Amniotic epithelial cell (primary cell): ENCODE measurements at regions not wholly inside any gene's neighbourhood (a gene's known extent, or its start where the extent isn't known, plus 50 kb on each side); places are given as distances from the start of the nearest gene placed in this dataset.
"Not testable (repeated sequence)": the region's sequence is repeated elsewhere in the genome, so short reads cannot be mapped to it uniquely, and the experiment has no call there.

Source experiments
- DNase-seq: peaks from one replicate; pipeline ENCODE4 v3.0.0-alpha.2; 2010; ENCODE audit warnings: low read depth

- no peak for DNase-seq
Observed at GRCh38 chr2:187871506-187871905, 317.3 kb upstream of the TFPI start.

GRCh38 chr2:187873132-187873531 is 318.9 kb upstream of the TFPI start:
- DNase-seq = no peak

GRCh38 chr2:187874786-187875185 is 320.6 kb upstream of the TFPI start:
- peak; percentile 58 for DNase-seq

- peak; percentile 83 for DNase-seq
Observed at GRCh38 chr2:187875261-187876141, 321.3 kb upstream of the TFPI start.

DNA sequence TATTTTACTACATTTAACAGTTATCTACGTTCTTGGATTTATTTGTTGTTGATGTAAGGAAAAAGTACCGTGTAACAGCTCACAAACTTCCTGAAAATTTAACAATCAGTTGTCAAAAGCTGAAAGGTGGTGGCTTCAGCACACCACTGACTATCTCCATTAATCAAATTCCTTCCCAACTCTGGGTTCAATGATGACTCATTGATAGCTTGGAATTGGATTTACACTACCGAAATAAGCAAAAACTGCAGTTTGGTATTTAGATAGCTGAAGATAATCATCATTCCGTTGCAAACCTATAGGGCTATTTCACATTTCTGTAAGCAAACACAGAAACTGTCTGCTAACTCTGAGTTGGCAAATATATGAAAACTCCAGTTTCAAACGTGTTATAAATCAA is 322.3 kb upstream of the TFPI start:
- peak; percentile 14 for DNase-seq

- DNase-seq = no peak
Observed at GRCh38 chr2:187877391-187877790, 323.2 kb upstream of the TFPI start.

DNA sequence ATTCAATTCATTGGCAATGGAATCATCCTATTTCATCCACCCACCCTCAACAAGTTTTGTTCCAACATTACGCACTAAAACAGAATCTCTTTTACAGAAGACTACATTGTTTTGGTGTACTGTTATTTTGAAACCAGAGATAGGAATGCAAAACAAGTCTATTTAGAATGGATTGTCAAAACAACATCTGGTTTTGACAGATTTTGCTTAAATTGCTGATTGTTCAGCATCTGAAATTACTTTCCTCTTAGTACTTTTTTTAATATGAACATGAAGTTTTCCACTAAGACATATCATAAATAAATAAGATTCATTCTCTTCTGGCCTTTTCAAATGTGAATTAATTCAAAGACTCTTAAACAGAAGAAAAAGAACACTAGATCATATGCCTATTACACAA is 323.9 kb upstream of the TFPI start:
- peak; percentile 40 for DNase-seq

DNA sequence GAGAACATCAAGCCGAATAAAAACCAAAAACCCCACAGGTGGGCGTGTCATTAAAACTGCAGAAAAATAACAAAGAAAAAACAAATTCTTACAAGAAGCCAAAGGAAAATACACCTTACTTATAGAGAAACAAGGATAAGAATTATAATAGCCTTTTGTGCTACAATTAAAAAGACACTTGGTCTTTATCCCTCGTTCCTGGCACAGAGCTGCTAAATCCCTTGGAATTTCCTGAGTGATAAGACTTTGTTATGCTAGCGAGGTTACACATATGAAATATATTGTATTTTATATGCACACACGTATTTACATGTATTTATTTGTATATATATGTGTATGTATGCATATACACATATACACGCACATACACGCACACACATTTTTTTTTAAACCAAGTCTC is 325.3 kb upstream of the TFPI start:
- peak; percentile 59 for DNase-seq

- DNase-seq = no peak
Observed at GRCh38 chr2:187884003-187884402, 329.8 kb upstream of the TFPI start.

- no peak for DNase-seq
Observed at GRCh38 chr2:187890690-187891089, 336.5 kb upstream of the TFPI start.

- peak; percentile 17 for DNase-seq
Observed at GRCh38 chr2:187900021-187900420, 345.8 kb upstream of the TFPI start.

DNA sequence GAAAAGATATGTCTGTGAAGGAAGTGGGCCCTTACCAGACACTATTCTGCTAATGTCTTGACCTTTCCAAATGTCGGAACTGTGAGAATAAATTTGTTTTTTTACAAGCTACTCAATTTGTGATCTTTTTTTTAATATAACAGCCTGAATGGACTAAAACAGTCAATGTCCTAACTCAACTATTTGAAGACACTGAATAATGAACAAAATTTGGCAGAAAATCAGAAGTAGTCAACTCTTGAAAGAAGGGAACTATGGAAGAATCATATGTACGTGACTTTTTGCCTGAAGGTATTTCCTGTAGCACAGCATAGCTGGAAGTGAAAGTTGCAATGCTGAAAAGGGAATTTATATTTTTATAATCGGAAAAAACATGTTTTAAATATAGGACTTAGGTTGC is 351.8 kb upstream of the TFPI start:
- no peak for DNase-seq

GRCh38 chr2:187910922-187911321 is 356.7 kb upstream of the TFPI start:
- DNase-seq = not testable (repeated sequence)

GRCh38 chr2:187912950-187913349 is 358.7 kb upstream of the TFPI start:
- no peak for DNase-seq

GRCh38 chr2:187915810-187916209 is 361.6 kb upstream of the TFPI start:
- no peak for DNase-seq

DNA sequence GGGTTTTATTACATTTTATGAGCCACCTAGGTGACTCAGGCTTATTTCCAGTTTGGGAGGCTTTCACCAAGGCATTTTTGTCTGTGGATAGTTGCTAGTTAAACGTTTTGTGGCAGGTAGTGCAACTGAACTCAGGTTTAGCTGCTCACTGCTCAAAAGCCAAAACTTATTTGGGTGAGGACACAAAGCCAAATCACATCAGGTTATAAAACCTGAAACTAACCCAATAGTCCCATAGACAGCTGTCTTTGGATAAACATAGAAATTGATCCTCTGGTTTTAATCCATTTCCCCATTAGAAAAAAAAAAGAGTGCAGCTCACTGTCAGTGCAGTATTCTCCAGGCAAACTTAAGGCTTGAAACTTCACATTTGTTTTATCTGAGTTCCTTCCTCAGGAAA is 362.6 kb upstream of the TFPI start:
- no peak for DNase-seq

GRCh38 chr2:187917535-187917934 is 363.3 kb upstream of the TFPI start:
- peak; percentile 73 for DNase-seq

DNA sequence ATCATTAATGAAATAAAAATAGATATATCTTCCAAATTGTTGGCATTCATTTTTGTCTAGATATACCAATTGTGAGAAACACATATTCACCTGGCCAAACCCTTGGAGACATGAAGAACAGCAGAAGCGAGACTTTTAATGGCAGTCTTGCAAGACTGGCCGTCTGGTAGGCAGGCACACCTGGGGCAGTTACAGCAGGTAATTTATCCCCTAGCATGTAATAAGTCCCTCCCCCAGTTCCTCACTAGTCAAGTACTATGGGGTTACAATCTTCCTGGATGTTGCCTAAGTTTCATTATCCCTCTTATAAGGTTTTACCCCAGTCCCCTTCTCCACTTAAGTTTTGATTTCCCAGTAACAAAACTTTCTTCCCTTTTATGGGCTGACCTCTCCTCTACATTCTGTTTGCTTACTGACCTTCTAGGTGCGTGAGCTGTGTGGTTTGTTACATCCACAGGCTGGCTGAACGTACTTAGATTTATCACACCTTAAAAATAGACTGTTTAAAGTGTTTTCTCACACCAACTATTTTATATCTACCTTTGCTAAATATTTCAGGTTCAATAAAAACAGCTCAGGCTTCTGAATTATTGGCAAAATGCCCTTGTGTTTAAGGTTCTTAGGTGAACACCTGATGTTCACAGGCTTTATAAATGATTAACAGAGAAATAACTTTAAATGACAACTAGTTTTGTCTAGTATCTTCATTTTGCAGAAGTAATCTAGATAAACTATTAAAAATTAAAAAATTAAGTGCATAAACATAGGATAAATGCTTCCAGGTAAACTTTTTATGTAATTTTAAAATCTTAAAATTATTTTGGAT is 365.0 kb upstream of the TFPI start:
- no peak for DNase-seq

- DNase-seq = peak; percentile 29
Observed at GRCh38 chr2:187920511-187920910, 366.3 kb upstream of the TFPI start.

- DNase-seq = peak; percentile 58
Observed at GRCh38 chr2:187922846-187923245, 368.6 kb upstream of the TFPI start.

DNA sequence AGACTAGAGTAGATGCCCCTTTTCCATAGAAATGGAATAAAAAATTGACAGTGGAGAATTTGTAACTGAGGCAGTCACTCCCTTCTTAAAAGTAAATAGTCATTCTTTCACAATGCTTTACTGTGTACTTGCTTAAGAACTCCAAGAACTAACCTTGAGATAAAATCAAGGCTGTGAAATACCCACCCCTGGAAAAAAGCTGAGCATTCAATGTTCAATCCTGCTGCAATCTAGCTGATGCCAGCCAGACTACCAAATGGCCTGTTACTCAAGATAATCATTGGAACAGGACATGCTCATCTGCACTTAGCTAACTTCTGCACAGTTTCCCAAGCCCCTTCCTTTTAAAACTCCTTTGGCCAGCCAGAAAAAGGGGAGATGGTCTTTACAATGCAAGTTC is 367.4 kb upstream of the GULP1 start:
- DNase-seq = peak; percentile 64

- no peak for DNase-seq
Observed at GRCh38 chr2:187934236-187934635, 357.4 kb upstream of the GULP1 start.

DNA sequence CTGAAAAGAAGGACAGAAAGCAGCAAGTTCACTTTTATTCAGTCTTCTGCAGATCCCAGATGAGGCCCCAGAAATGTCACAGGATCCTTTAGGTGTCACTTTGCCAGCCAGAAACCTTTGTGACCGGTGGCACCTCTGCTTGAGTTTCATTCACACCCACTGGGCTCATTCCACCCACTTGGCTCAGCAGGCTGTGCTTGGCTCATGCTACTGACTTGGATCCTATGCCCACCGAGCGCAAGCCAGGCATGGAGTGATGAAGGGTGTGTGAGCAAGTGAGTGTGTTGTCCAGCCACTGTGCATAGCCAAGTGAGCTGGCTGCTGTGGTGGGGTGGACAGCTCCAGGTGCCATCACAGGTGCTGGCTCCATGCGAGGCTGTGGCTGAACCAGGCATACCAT is 357.0 kb upstream of the GULP1 start:
- no peak for DNase-seq
